HG03439 (cell line): ENCODE measurements at regions not wholly inside any gene's neighbourhood (a gene's known extent, or its start where the extent isn't known, plus 50 kb on each side); places are given as distances from the start of the nearest gene placed in this dataset.

Experiments used
- ATAC-seq: cut with Tn5 transposase; IDR thresholded peaks from one replicate; pipeline ENCODE4 v1.9.1; 2021; ENCODE audit warnings: mild to moderate bottlenecking, moderate library complexity; ENCODE audit not compliant: unreplicated experiment

DNA sequence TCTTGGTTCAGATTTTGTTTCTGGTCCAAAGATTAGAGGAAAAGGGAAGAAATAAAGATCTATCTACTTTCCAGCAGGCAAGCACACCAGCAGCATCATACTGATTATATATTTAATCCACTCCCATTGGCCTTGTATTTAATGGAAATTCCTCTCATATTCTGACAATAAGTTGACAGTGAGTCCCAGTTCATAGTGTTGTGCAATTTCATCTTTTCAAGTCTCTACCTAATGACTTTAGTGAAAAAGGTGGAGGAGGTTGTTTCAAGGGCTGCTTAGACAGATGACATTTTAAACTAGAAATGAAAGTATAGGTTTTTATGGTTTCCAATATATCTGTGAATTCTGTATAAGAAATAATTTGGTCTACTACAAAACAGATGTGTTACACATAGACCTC lies 298.6 kb downstream of the PABPC4L start:
- ATAC-seq: no peak

DNA sequence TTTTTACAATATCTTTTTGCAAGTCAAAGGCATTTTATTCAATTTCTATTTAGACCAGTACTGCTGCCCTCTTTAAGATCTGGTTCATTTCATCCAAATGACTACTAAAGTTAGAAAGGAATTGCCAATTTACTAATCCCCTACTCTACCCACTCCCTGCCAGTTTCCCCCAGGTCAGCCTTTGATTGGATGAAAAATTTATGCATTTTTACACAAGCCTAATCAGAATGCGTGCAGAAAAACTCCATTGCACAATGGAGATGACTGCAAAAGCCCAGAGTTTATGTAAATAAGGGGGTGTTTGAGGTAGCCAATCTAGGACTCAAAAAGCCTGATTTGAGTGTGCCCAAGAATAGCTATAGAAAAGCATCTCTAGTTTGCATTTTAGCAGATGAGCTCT lies 310.6 kb downstream of the PABPC4L start:
- ATAC-seq: no peak

- no peak for ATAC-seq
These were observed 313.9 kb downstream of the PABPC4L start for GRCh38 chr4:133887723-133888122.

- ATAC-seq: no peak
These were observed 332.1 kb downstream of the PABPC4L start for GRCh38 chr4:133869486-133869885.

GRCh38 chr4:133868856-133869255 lies 332.7 kb downstream of the PABPC4L start:
- ATAC-seq: no peak

- ATAC-seq: no peak
These were observed 335.3 kb downstream of the PABPC4L start for GRCh38 chr4:133866328-133866699.

- ATAC-seq: no peak
These were observed 335.8 kb downstream of the PABPC4L start for GRCh38 chr4:133865612-133866327.

- ATAC-seq: no peak
These were observed 338.4 kb downstream of the PABPC4L start for GRCh38 chr4:133863153-133863552.

- ATAC-seq: no peak
These were observed 344.7 kb downstream of the PABPC4L start for GRCh38 chr4:133856731-133857355.

DNA sequence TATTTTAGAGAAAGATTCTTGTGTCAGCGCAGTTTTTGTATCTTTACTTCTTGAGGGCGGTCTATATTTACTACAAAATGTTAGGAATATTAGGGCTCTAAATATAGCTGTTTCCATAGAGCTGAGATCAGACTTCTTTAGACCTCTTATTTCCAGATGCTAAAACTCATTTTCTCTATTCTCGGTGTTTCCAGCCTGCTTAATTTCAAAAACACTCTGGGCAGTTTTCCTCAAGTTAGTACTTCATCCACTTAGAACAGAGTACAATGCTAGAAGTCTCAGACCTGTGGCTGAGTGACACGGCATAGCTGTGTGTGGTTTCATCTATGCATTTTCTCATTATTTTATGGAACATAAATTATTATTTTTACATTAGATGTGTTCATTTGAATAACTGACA lies 346.6 kb downstream of the PABPC4L start:
- ATAC-seq: no peak

- ATAC-seq: no peak
These were observed 362.3 kb downstream of the PABPC4L start for GRCh38 chr4:133839326-133839725.

GRCh38 chr4:133823177-133823576 lies 378.4 kb downstream of the PABPC4L start:
- ATAC-seq: no peak

DNA sequence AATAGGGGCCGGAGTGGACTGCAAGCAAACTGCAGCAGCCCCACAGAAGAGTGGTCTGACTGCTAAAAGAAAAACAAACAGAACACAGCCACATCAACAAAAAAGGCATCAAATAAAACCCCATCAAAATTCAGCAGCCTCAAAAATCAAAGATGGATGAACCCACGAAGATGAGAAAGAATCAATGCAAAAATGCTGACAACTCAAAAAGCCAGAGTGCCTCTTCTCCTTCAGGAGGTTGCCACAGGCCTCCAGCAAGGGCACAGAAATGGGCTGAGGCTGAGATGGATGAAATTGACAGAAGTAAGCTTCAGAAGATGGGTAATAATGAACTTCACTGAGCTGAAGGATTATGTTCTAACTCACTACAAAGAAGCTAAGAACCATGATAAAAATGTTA lies 388.6 kb downstream of the PABPC4L start:
- ATAC-seq: no peak

GRCh38 chr4:133812236-133812635 lies 389.4 kb downstream of the PABPC4L start:
- ATAC-seq: no peak

GRCh38 chr4:133808151-133808550 lies 393.4 kb downstream of the PABPC4L start:
- ATAC-seq: no peak

- ATAC-seq: no peak
These were observed 398.2 kb downstream of the PABPC4L start for GRCh38 chr4:133803341-133803740.

GRCh38 chr4:133802359-133803140 lies 399.0 kb downstream of the PABPC4L start:
- no peak for ATAC-seq

- no peak for ATAC-seq
These were observed 399.7 kb downstream of the PABPC4L start for GRCh38 chr4:133801883-133802282.

DNA sequence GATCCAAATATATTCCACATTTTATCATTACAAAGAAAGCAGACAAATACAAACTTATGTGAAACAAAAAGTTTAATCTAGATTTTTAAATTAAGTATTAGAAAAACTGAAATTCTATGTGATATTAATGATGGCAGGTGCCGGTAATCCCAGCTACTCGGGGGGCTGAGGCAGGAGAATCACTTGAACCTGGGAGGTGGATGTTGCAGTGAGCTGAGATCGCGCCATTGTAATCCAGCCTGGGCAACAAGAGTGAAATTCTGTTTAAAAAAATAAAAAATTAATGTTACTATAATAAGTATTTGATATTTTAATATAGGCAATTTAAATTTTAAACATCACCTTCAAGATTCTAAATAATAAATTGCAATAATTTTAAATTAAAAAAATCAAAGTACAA lies 400.6 kb downstream of the PABPC4L start:
- ATAC-seq: no peak

- ATAC-seq: no peak
These were observed 401.8 kb downstream of the PABPC4L start for GRCh38 chr4:133799717-133800315.

DNA sequence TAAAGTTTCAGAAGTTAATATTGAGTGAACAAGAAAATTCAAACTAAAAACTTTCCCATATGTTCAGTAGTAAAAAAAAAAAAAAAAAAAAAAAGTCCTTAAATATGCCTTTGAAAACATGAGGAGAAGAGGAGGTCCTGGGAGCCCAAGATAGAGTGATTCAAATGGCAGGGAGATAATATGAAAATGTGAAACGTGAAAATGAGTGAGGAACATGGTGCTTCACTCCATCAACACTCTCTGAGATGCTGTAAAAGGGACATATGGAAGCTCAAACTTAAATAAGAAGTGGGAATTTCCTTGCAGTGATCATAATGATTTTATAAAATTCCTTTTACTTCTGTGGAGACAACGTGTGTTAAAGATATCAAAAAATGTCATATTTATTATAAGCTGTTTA lies 423.9 kb downstream of the PABPC4L start:
- no peak for ATAC-seq

DNA sequence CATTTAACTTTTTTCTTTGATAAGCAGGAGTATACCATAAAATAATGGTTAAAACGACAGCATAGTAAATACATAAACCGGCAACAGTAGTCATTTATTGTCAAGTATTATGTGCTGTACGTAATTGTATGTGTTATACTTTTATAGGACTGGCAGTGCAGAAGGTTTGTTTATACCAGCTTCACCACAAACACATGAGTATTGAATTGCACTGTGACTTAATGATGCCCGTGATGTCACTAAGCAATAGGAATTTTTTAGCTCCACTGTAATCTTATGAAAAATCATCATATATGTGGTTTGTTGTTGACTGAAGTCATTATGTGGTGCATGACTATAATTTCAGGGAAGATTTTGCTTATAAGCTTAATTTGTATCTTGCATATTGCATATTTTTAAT lies 424.6 kb downstream of the PABPC4L start:
- no peak for ATAC-seq
